Omental fat pad (tissue), 3 donors: ENCODE measurements at regions not wholly inside any gene's neighbourhood (a gene's known extent, or its start where the extent isn't known, plus 50 kb on each side); places are given as distances from the start of the nearest gene placed in this dataset.

Experiments
- ATAC-seq: fragments of 150-250 bp; one replicate; pipeline ENCODE4 v1.9.1; 2016; ENCODE audit warnings: mild to moderate bottlenecking, moderate library complexity; ENCODE audit not compliant: low FRiP score
- DNase-seq: peaks from one replicate; pipeline ENCODE4 v3.0.0-alpha.2; 2019; ENCODE audit warnings: low spot score
- TF ChIP-seq, protein P1 (sequence below), 3 donors: fragments of 450-650 bp; IDR thresholded peaks; one replicate each; pipeline ENCODE4 v1.5.1; 2016 to 2017; ENCODE audit warnings: antibody characterized with exemption in 3 of 3, mild to moderate bottlenecking in 3 of 3, moderate library complexity in 2 of 3

DNA sequence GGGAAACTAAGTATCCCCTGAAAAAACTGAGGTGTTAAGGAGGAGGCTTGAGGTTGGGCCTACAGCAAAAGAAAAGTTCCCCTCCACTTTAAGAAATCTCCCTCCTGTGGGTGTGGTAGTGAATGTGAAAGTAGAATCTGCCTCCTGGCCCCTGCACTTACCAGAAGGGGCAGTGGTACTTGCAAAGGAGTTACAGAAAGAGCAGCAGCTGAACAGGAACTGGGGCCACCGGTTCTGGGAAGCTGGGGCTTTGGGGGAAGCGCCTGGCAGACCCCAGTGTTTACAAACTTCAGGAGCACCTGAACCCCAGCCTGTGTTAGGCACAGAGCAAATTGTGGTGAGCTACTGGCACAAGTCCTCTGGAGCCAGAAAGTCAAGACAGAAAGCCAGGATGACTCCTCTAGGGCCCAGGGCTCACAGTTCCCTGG lies 250.2 kb upstream of the FGGY start:
- no peak for ATAC-seq
- TF ChIP-seq, protein P1, sequence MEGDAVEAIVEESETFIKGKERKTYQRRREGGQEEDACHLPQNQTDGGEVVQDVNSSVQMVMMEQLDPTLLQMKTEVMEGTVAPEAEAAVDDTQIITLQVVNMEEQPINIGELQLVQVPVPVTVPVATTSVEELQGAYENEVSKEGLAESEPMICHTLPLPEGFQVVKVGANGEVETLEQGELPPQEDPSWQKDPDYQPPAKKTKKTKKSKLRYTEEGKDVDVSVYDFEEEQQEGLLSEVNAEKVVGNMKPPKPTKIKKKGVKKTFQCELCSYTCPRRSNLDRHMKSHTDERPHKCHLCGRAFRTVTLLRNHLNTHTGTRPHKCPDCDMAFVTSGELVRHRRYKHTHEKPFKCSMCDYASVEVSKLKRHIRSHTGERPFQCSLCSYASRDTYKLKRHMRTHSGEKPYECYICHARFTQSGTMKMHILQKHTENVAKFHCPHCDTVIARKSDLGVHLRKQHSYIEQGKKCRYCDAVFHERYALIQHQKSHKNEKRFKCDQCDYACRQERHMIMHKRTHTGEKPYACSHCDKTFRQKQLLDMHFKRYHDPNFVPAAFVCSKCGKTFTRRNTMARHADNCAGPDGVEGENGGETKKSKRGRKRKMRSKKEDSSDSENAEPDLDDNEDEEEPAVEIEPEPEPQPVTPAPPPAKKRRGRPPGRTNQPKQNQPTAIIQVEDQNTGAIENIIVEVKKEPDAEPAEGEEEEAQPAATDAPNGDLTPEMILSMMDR (IDR thresholded peaks at IDR 0.05): no peak
- no peak for DNase-seq

DNA sequence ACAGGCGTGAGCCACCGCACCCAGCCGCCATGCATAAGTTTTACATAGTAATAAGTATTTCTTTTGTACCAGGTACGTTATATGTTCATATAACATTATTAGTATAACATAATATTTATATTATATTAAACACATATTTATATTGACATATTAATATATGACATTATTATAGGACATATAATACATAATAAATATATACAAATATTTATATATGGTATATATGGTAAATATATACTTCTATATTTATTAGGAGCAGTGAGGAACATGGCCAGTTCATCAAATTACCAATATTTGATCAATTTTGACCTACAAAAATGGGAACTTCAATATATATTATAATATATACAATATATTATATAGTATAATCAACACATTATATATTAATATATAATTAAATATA lies 245.9 kb upstream of the FGGY start:
- TF ChIP-seq, protein P1 (IDR thresholded peaks at IDR 0.05): no peak
- no peak for DNase-seq
- no peak for ATAC-seq

DNA sequence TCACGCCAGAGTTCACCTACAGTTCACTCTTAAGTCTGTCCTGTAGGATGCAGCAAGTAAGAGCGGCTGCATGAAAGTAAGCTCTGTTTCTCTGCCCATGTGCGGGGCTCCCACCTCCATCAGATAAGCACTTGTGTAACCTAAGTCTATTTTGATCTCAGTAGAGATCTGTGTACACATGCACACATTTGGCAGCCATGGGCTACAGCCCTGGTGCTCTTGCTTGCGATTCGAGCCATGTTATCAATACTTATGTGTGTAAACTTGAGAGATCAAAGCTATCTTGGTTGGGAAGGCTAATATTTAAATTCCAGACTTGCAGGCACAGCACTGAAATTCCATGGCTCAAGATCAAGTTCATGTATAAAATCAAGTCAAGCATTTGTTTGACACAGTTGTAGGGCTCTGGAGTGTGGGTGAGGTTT lies 244.7 kb upstream of the FGGY start:
- TF ChIP-seq, protein P1 (IDR thresholded peaks at IDR 0.05): no peak
- DNase-seq: no peak
- no peak for ATAC-seq

DNA sequence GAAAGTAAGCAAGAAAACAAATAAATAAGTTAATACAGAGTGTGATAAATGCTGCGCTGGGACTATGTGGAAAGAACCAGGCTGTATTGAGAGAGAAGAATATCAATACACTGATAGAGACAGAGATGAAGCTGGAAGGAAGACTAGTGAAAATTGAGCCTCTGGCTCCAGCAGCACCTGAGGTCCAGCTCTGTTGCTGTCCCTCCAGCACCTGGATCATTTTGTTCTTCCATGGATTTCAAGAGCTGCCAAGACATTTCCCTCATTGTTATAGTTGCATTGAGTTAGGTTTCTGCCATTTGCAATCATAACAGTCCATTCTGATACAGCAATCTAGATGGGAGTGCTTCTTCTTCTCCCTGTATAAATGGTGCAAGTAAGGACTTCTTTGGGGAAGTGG lies 242.7 kb upstream of the FGGY start:
- DNase-seq (no peak), ATAC-seq (no peak)
- TF ChIP-seq, protein P1 (IDR thresholded peaks at IDR 0.05): no peak

DNA sequence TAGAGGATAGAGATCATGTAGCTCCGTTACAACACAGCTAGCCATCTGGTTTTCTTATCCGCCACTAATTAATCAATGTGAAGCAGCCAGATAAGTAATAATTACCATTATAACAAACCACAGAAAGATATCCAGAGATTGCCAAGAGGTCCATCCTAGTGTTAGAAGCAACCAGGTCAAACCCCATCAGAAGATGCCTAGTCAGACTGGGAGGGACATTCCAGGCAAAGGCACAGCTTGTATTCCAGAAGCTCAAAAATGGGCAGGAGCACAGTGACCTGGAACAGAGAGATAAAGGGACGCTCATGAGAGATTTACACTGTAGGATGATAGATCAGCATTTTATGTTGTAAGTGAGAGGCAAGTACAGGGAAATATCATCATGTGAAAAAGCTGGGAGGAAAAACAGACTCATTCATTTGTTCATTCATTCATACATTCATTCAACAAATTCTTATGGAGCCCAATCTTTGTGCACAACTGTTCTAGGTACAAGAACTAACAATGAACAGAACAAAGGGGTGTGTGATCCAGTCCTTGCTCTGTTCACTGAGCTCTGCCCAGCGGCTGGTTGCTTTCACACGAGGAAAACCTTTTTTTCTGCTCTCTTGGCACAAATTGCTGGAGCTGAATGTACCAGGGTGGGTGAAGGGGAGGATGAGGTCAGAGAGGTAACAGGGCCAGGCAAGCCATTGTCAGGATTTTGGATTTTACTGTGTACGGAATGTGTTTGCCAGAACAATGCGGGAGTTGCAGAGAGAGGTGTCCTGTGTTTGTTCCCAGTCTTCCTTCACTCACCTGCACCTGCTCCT lies 240.8 kb upstream of the FGGY start:
- TF ChIP-seq, protein P1 (IDR thresholded peaks at IDR 0.05): no peak
- DNase-seq (no peak), ATAC-seq (peak; percentile 39)

DNA sequence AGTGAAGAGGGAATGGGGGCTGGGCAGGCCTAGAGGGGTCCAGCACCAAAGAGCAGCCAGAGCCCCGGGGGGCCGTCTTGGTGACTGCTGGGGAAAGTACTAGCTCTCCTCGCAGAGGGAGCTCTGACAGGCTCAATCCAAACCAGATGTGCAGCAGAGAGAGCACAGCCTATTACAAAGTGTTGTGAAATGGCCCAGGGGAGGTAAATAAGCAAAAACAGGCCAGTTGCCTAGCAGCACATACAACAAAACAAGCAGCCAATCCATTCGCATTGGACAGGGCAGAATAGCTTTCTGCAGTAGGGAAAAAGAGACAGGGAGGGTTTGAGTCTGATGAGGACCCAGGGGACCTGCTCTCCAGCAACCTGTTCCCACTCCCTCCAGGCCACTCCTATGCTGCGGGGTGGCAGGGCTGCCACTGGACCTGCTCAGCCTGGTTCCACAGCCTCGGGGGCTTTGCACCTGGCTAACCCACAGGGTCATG lies 239.6 kb upstream of the FGGY start:
- peak; percentile 44 for DNase-seq
- peak; percentile 87 for ATAC-seq
- TF ChIP-seq, protein P1 (IDR thresholded peaks at IDR 0.05): no peak

DNA sequence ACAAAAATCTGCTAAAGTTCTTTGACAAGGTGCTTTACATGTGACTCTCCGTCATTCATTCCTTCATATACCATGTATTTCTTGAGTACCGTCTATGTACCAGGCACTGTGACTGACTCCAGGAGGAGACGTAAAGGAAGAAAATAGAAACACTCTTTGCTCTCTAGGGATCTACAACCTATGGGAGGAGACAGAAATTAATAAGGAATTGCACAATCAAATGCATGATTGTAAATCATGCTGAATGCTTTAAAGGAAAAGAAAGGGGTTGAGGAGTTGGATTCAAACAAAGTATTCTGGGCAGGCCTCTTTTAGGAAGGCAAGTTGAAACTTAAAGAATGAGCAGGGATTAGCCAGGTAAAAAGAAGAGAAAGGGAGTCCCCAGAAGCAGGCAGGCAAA lies 239.1 kb upstream of the FGGY start:
- ATAC-seq: peak; percentile 28
- TF ChIP-seq, protein P1 (IDR thresholded peaks at IDR 0.05): no peak
- DNase-seq: no peak
